Suppressor macrophage treated with lipopolysaccharide for 1 hour (primary cell): ENCODE measurements at regions not wholly inside any gene's neighbourhood (a gene's known extent, or its start where the extent isn't known, plus 50 kb on each side); places are given as distances from the start of the nearest gene placed in this dataset.

Source experiments
- DNase-seq, 3 donors: peaks; one replicate each; pipeline ENCODE4 v3.0.0-alpha.2; 2020 to 2022

- DNase-seq, result no peak
Observed at GRCh38 chr2:48912110-48912509, 156.6 kb upstream of the LHCGR start.

- DNase-seq, result no peak
Observed at GRCh38 chr2:48910961-48911360, 155.4 kb upstream of the LHCGR start.

GRCh38 chr2:48906633-48907032 is 151.1 kb upstream of the LHCGR start:
- DNase-seq, result no peak

- peak in 1 of 3 donors; percentile 8 for DNase-seq
Observed at GRCh38 chr2:48905696-48906095, 150.2 kb upstream of the LHCGR start.

GRCh38 chr2:48902521-48902920 is 147.0 kb upstream of the LHCGR start:
- no peak for DNase-seq

- DNase-seq, result no peak
Observed at GRCh38 chr2:48901416-48901815, 145.9 kb upstream of the LHCGR start.

- no peak for DNase-seq
Observed at GRCh38 chr2:48901015-48901343, 145.5 kb upstream of the LHCGR start.

- DNase-seq, result no peak
Observed at GRCh38 chr2:48900321-48901014, 144.9 kb upstream of the LHCGR start.

- DNase-seq, result no peak
Observed at GRCh38 chr2:48896870-48897269, 141.3 kb upstream of the LHCGR start.

- no peak for DNase-seq
Observed at GRCh38 chr2:48890454-48891131, 135.1 kb upstream of the LHCGR start.

GRCh38 chr2:48888066-48888465 is 132.5 kb upstream of the LHCGR start:
- DNase-seq, result no peak

GRCh38 chr2:48886919-48887318 is 131.4 kb upstream of the LHCGR start:
- DNase-seq, result no peak

- no peak for DNase-seq
Observed at GRCh38 chr2:48885841-48886240, 130.3 kb upstream of the LHCGR start.

- no peak for DNase-seq
Observed at GRCh38 chr2:48883661-48884060, 128.1 kb upstream of the LHCGR start.

GRCh38 chr2:48874282-48874681 is 118.8 kb upstream of the LHCGR start:
- DNase-seq, result no peak

- no peak for DNase-seq
Observed at GRCh38 chr2:48873666-48874065, 118.1 kb upstream of the LHCGR start.

GRCh38 chr2:48870942-48871341 is 115.4 kb upstream of the LHCGR start:
- no peak for DNase-seq

GRCh38 chr2:48870503-48870902 is 115.0 kb upstream of the LHCGR start:
- no peak for DNase-seq

- no peak for DNase-seq
Observed at GRCh38 chr2:48865704-48866103, 110.2 kb upstream of the LHCGR start.

GRCh38 chr2:48860380-48860779 is 104.9 kb upstream of the LHCGR start:
- DNase-seq, result peak; percentile 11 to 24 (median 23)

- DNase-seq, result no peak
Observed at GRCh38 chr2:48856657-48857056, 101.1 kb upstream of the LHCGR start.

- DNase-seq, result no peak
Observed at GRCh38 chr2:48856144-48856543, 100.6 kb upstream of the LHCGR start.

GRCh38 chr2:48855142-48855541 is 99.6 kb upstream of the LHCGR start:
- no peak for DNase-seq

- no peak for DNase-seq
Observed at GRCh38 chr2:48854681-48855080, 99.2 kb upstream of the LHCGR start.

- DNase-seq, result no peak
Observed at GRCh38 chr2:48852938-48853337, 97.4 kb upstream of the LHCGR start.
